Liver (tissue), 8 donors: ENCODE measurements at regions not wholly inside any gene's neighbourhood (a gene's known extent, or its start where the extent isn't known, plus 50 kb on each side); places are given as distances from the start of the nearest gene placed in this dataset.

Experiments used
- DNase-seq: peaks from one replicate; pipeline ENCODE4 v3.0.0-alpha.2; 2017; ENCODE audit warnings: low spot score
- H3K27ac ChIP-seq, 2 donors: one replicate each; pipeline ENCODE4 v1.7.0; 2013; ENCODE audit warnings: inconsistent platforms in 2 of 2, low read length in 2 of 2, control low read depth in 1 of 2, low read depth in 1 of 2, mild to moderate bottlenecking in 1 of 2
- H3K27me3 ChIP-seq, 4 donors: one replicate each; pipeline versions ENCODE4 v1.6.1 to v1.7.0; 2013; ENCODE audit warnings: low read length in 3 of 4, inconsistent platforms in 1 of 4, mild to moderate bottlenecking in 1 of 4, moderate library complexity in 1 of 4; ENCODE audit not compliant: control insufficient read depth in 4 of 4, insufficient read depth in 4 of 4
- H3K36me3 ChIP-seq, 4 donors: one replicate each; pipeline versions ENCODE4 v1.6.1 to v1.7.0; 2013; ENCODE audit warnings: low read length in 3 of 4, mild to moderate bottlenecking in 3 of 4, low read depth in 1 of 4, moderate library complexity in 1 of 4; ENCODE audit not compliant: control insufficient read depth in 4 of 4, insufficient read depth in 3 of 4
- H3K4me1 ChIP-seq, 4 donors: one replicate each; pipeline versions ENCODE4 v1.6.1 to v1.7.0; 2013; ENCODE audit warnings: low read length in 3 of 4, mild to moderate bottlenecking in 3 of 4, moderate library complexity in 1 of 4; ENCODE audit not compliant: control insufficient read depth in 4 of 4, insufficient read depth in 4 of 4
- H3K4me3 ChIP-seq, 3 donors: one replicate each; pipeline versions ENCODE4 v1.6.1 to v1.7.0; 2013; ENCODE audit warnings: low read length in 3 of 3, control low read depth in 1 of 3, low read depth in 1 of 3, mild to moderate bottlenecking in 1 of 3
- H3K9ac ChIP-seq, 2 donors: one replicate each; pipeline ENCODE4 v1.7.0; 2013; ENCODE audit warnings: low read length in 2 of 2, mild to moderate bottlenecking in 2 of 2, moderate library complexity in 2 of 2, control low read depth in 1 of 2, low read depth in 1 of 2
- H3K9me3 ChIP-seq, 4 donors: one replicate each; pipeline versions ENCODE4 v1.6.1 to v1.7.0; 2013; ENCODE audit warnings: low read length in 3 of 4; ENCODE audit not compliant: control insufficient read depth in 4 of 4
- ATF3 ChIP-seq: IDR thresholded peaks from 2 replicates; pipeline ENCODE4 v1.6.1; 2016; ENCODE audit warnings: antibody characterized with exemption
- CTCF ChIP-seq: fragments of 150-350 bp; IDR thresholded peaks from 2 replicates; pipeline ENCODE4 v1.5.1; 2017; ENCODE audit warnings: improper control_type of control experiment, low read depth, low read length; ENCODE audit not compliant: missing input control
- EGR1 ChIP-seq, 2 donors: IDR thresholded peaks; 2 replicates each; pipeline ENCODE4 v1.6.1; 2016 to 2018; ENCODE audit warnings: antibody characterized with exemption in 2 of 2, low read depth in 2 of 2
- FOXA1 ChIP-seq: IDR thresholded peaks from 2 replicates; pipeline ENCODE4 v1.6.1; 2016; ENCODE audit warnings: antibody characterized with exemption
- FOXA2 ChIP-seq: IDR thresholded peaks from 2 replicates; pipeline ENCODE4 v1.6.1; 2016; ENCODE audit warnings: antibody characterized with exemption
- GABPA ChIP-seq, 2 donors: IDR thresholded peaks in 1 of 2; conservative IDR thresholded peaks in 1 of 2; 2 replicates each; pipeline ENCODE4 v1.6.1; 2016; ENCODE audit warnings: antibody characterized with exemption in 2 of 2, mild to moderate bottlenecking in 1 of 2, moderate library complexity in 1 of 2
- HNF4A ChIP-seq, 2 donors: conservative IDR thresholded peaks; 2 replicates each; pipeline ENCODE4 v1.6.1; 2016; ENCODE audit warnings: antibody characterized with exemption in 2 of 2, mild to moderate bottlenecking in 2 of 2
- HNF4G ChIP-seq: IDR thresholded peaks from 2 replicates; pipeline ENCODE4 v1.6.1; 2016; ENCODE audit warnings: antibody characterized with exemption
- JUND ChIP-seq, 2 donors: IDR thresholded peaks; 2 replicates each; pipeline ENCODE4 v1.6.1; 2016; ENCODE audit warnings: antibody characterized with exemption in 2 of 2
- MAX ChIP-seq: IDR thresholded peaks from 2 replicates; pipeline ENCODE4 v1.6.1; 2016; ENCODE audit warnings: antibody characterized with exemption
- NR2F2 ChIP-seq: IDR thresholded peaks from 2 replicates; pipeline ENCODE4 v1.6.1; 2016; ENCODE audit warnings: antibody characterized with exemption
- RAD21 ChIP-seq, 2 donors: IDR thresholded peaks; 2 replicates each; pipeline ENCODE4 v1.6.1; 2016; ENCODE audit warnings: antibody characterized with exemption in 2 of 2, mild to moderate bottlenecking in 2 of 2
- REST ChIP-seq: IDR thresholded peaks from 2 replicates; pipeline ENCODE4 v1.6.1; 2016; ENCODE audit warnings: antibody characterized with exemption, mild to moderate bottlenecking
- RXRA ChIP-seq, 2 donors: IDR thresholded peaks; 2 replicates each; pipeline ENCODE4 v1.6.1; 2017 to 2018; ENCODE audit warnings: antibody characterized with exemption in 2 of 2, mild to moderate bottlenecking in 1 of 2
- SP1 ChIP-seq: IDR thresholded peaks from 2 replicates; pipeline ENCODE4 v1.6.1; 2018; ENCODE audit warnings: antibody characterized with exemption, mild to moderate bottlenecking
- TAF1 ChIP-seq: conservative IDR thresholded peaks from 2 replicates; pipeline ENCODE4 v1.6.1; 2016; ENCODE audit warnings: antibody characterized with exemption, mild to moderate bottlenecking
- YY1 ChIP-seq: IDR thresholded peaks from 2 replicates; pipeline ENCODE4 v1.6.1; 2016; ENCODE audit warnings: antibody characterized with exemption, mild to moderate bottlenecking
- ZBTB33 ChIP-seq: IDR thresholded peaks from 2 replicates; pipeline ENCODE4 v1.6.1; 2016; ENCODE audit warnings: antibody characterized with exemption
- WGBS: extraction: QIAGEN DNeasy Blood & Tissue Kit; methylation state at CpG from one replicate; pipeline ENCODE4 v1.1.7; 2013; 5-methylcytosine and 5-hydroxymethylcytosine counted together
- donor health status: healthy.
- donor health status: healthy.
- donor health status: healthy.
- donor health status: healthy.
- donor health status: healthy.

- Histone ChIP-seq H3K4me3 (no peak overlapping the region), H3K27ac (no peak overlapping the region), H3K27me3 (no peaks in the 10 kb centered on the region), H3K36me3 (no peaks in the 10 kb centered on the region), H3K9ac (no peak overlapping the region), H3K9me3 (no peaks in the 10 kb centered on the region), H3K4me1 (no peaks in the 10 kb centered on the region)
- WGBS, result 63% methylated on average over 2 of the region's 2 CpGs
- TF ChIP-seq ZBTB33, result no peak
- TF ChIP-seq EGR1 (IDR thresholded peaks at IDR 0.05; ENCODE audit: low read depth in 2 of 2), result no peak
- TF ChIP-seq CTCF, result no peak
- no peak for TF ChIP-seq RAD21 (IDR thresholded peaks at IDR 0.05)
- TF ChIP-seq GABPA (IDR thresholded peaks at IDR 0.05 in 1 of 2, conservative IDR thresholded peaks at IDR 0.05 in 1 of 2), result no peak
- TF ChIP-seq RXRA (IDR thresholded peaks at IDR 0.05), result no peak
- TF ChIP-seq HNF4A (conservative IDR thresholded peaks at IDR 0.05), result no peak
- TF ChIP-seq SP1, result no peak
- TF ChIP-seq ATF3, result no peak
- no peak for TF ChIP-seq FOXA2
- no peak for TF ChIP-seq FOXA1
- no peak for TF ChIP-seq REST
- TF ChIP-seq NR2F2, result no peak
- no peak for TF ChIP-seq MAX
- no peak for TF ChIP-seq HNF4G
- TF ChIP-seq TAF1, result no peak
- TF ChIP-seq YY1, result no peak
- TF ChIP-seq JUND (IDR thresholded peaks at IDR 0.05), result no peak
- no peak for DNase-seq
Measured at GRCh38 chr4:27514711-27515110, 654.1 kb downstream of the STIM2 start.

- no peaks in the 10 kb centered on the region for H3K27me3 ChIP-seq
- H3K27ac ChIP-seq, result no peak overlapping the region
- no peaks in the 10 kb centered on the region for H3K4me1 ChIP-seq
- H3K36me3 ChIP-seq, result no peaks in the 10 kb centered on the region
- H3K9me3 ChIP-seq, result no peaks in the 10 kb centered on the region
- 50% methylated on average over 2 of the region's 2 CpGs for WGBS
- no peak overlapping the region for H3K9ac ChIP-seq
- H3K4me3 ChIP-seq, result no peak overlapping the region
- TF ChIP-seq RAD21 (IDR thresholded peaks at IDR 0.05), result no peak
- no peak for TF ChIP-seq MAX
- no peak for TF ChIP-seq EGR1 (IDR thresholded peaks at IDR 0.05; ENCODE audit: low read depth in 2 of 2)
- no peak for TF ChIP-seq SP1
- no peak for TF ChIP-seq HNF4G
- no peak for TF ChIP-seq RXRA (IDR thresholded peaks at IDR 0.05)
- no peak for TF ChIP-seq NR2F2
- no peak for TF ChIP-seq FOXA2
- no peak for TF ChIP-seq CTCF
- no peak for DNase-seq
Measured at GRCh38 chr4:27515140-27515539, 654.5 kb downstream of the STIM2 start.
